Ovary (tissue), 7 donors: ENCODE measurements at regions not wholly inside any gene's neighbourhood (a gene's known extent, or its start where the extent isn't known, plus 50 kb on each side); places are given as distances from the start of the nearest gene placed in this dataset.

Experiments
- DNase-seq, 5 donors: peaks; one replicate each; pipeline ENCODE4 v3.0.0-alpha.2; 2019 to 2020
- H3K27ac ChIP-seq, 2 donors: fragments of 200-600 bp; one replicate each; pipeline versions ENCODE4 v1.5.1 to v1.8.0; 2019 to 2022
- H3K27me3 ChIP-seq: fragments of 200-600 bp; one replicate; pipeline ENCODE4 v1.8.0; 2022
- H3K36me3 ChIP-seq: fragments of 200-600 bp; sonication (generic); one replicate; pipeline ENCODE4 v1.5.1; 2019
- H3K4me1 ChIP-seq: one replicate; pipeline ENCODE4 v1.8.1; 2013; ENCODE audit warnings: mild to moderate bottlenecking, moderate library complexity; ENCODE audit not compliant: insufficient read depth
- H3K4me3 ChIP-seq: fragments of 200-600 bp; sonication (generic); one replicate; pipeline ENCODE4 v1.5.1; 2017
- H3K9me3 ChIP-seq, 2 donors: fragments of 200-600 bp in 1 of 2; sonication (generic) in 1 of 2; one replicate each; pipeline versions ENCODE4 v1.5.1 to v1.8.1; 2013 to 2019; ENCODE audit warnings: mild to moderate bottlenecking in 1 of 2, moderate library complexity in 1 of 2
- EP300 ChIP-seq: sonication (generic); formaldehyde crosslinking; IDR thresholded peaks from one replicate; pipeline ENCODE4 v1.6.1; 2017; ENCODE audit warnings: antibody characterized with exemption
- POLR2A ChIP-seq: fragments of 450-650 bp; IDR thresholded peaks from one replicate; pipeline ENCODE4 v1.6.1; 2017; ENCODE audit warnings: antibody characterized with exemption, mild to moderate bottlenecking, moderate library complexity
- WGBS, 3 donors: extraction: QIAGEN DNeasy Blood & Tissue Kit in 1 of 3; methylation state at CpG; one replicate each; pipeline versions ENCODE4 v1.1.5 to v1.1.7; 2013 to 2017; 5-methylcytosine and 5-hydroxymethylcytosine counted together
- intact Hi-C, 4 donors: fragments of 100-400 bp; cut with DNase I; formaldehyde crosslinking; loops; one replicate each; pipeline versions ENCODE4 v1.11.0 to v1.15.1; 2022 to 2023
- TF ChIP-seq, protein P1 (sequence below), 3 donors: fragments of 450-650 bp in 2 of 3; fragments of 200-600 bp in 1 of 3; IDR thresholded peaks; one replicate each; pipeline versions ENCODE4 v1.5.1 to v1.8.0; 2016 to 2022; ENCODE audit warnings: antibody characterized with exemption in 3 of 3, mild to moderate bottlenecking in 1 of 3
- donor health status: DM: no; HTN: no; CAD: no; lungs with moderate emphysema.
- donor health status: DM: no; HTN: no; CAD: no.
- donor health status: Bipolar disorder and iron deficiency.
- donor health status: DM: no; HTN: no; CAD: no.
- donor health status: DM: yes; HTN: yes; CAD: no.

DNA sequence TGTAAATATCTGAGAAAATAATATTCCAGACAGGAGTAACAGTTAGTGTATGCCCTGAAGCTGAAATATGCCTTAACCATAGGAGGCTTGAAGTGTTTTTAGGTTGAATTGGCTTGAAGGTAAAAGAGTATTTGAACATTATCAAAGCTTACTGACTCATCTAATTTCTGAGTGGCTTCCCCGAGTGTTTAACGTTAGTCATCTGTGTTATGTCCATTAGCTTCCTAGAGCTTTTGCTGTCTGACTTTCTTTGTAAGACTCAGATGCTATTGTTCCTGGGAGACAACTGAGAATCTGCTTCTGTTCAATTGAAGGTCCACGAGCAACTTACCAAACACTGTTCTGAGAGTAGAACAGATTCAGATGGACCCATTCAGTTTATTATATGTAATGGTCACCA is 656.8 kb upstream of the NECTIN3 start:
- Histone ChIP-seq H3K4me3 (no peak overlapping the region), H3K27ac (peak overlapping the region in 1 of 2 donors; percentile 20), H3K4me1 (peaks cover 1% of the 10 kb centered on the region), H3K9me3 (no peaks in the 10 kb centered on the region), H3K36me3 (no peaks in the 10 kb centered on the region), H3K27me3 (no peaks in the 10 kb centered on the region)
- TF ChIP-seq EP300: no peak
- TF ChIP-seq, protein P1, sequence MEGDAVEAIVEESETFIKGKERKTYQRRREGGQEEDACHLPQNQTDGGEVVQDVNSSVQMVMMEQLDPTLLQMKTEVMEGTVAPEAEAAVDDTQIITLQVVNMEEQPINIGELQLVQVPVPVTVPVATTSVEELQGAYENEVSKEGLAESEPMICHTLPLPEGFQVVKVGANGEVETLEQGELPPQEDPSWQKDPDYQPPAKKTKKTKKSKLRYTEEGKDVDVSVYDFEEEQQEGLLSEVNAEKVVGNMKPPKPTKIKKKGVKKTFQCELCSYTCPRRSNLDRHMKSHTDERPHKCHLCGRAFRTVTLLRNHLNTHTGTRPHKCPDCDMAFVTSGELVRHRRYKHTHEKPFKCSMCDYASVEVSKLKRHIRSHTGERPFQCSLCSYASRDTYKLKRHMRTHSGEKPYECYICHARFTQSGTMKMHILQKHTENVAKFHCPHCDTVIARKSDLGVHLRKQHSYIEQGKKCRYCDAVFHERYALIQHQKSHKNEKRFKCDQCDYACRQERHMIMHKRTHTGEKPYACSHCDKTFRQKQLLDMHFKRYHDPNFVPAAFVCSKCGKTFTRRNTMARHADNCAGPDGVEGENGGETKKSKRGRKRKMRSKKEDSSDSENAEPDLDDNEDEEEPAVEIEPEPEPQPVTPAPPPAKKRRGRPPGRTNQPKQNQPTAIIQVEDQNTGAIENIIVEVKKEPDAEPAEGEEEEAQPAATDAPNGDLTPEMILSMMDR (IDR thresholded peaks at IDR 0.05): no peak
- no peak for TF ChIP-seq POLR2A
- WGBS, 3 donors: 34 to 59% (median 39%) methylated on average over 3 of the region's 3 CpGs
- DNase-seq: no peak
- intact Hi-C loops: no loop called here

GRCh38 chr3:110419096-110419495 is 652.5 kb upstream of the NECTIN3 start:
- no peaks in the 10 kb centered on the region for H3K36me3 ChIP-seq
- no peak for DNase-seq
- peaks cover 2% of the 10 kb centered on the region for H3K4me1 ChIP-seq
- no peaks in the 10 kb centered on the region for H3K9me3 ChIP-seq
- no peak overlapping the region for H3K4me3 ChIP-seq
- TF ChIP-seq, protein P1 (IDR thresholded peaks at IDR 0.05): no peak
- TF ChIP-seq POLR2A: no peak
- TF ChIP-seq EP300: no peak
- no peaks in the 10 kb centered on the region for H3K27me3 ChIP-seq
- intact Hi-C loops: no loop called here
- no peak overlapping the region for H3K27ac ChIP-seq
- 86 to 91% (median 86%) methylated on average over 2 of the region's 2 CpGs for WGBS, 3 donors

- Histone ChIP-seq H3K4me3 (no peak overlapping the region), H3K9me3 (no peaks in the 10 kb centered on the region), H3K4me1 (peaks cover 2% of the 10 kb centered on the region), H3K36me3 (no peaks in the 10 kb centered on the region), H3K27me3 (no peaks in the 10 kb centered on the region), H3K27ac (no peak overlapping the region)
- TF ChIP-seq EP300: no peak
- TF ChIP-seq, protein P1 (IDR thresholded peaks at IDR 0.05): no peak
- no peak for TF ChIP-seq POLR2A
- WGBS, 3 donors: 19 to 35% (median 21%) methylated on average over 2 of the region's 2 CpGs
- DNase-seq: no peak
- intact Hi-C loops: no loop called here
Measured at GRCh38 chr3:110419601-110420000, 652.0 kb upstream of the NECTIN3 start.

DNA sequence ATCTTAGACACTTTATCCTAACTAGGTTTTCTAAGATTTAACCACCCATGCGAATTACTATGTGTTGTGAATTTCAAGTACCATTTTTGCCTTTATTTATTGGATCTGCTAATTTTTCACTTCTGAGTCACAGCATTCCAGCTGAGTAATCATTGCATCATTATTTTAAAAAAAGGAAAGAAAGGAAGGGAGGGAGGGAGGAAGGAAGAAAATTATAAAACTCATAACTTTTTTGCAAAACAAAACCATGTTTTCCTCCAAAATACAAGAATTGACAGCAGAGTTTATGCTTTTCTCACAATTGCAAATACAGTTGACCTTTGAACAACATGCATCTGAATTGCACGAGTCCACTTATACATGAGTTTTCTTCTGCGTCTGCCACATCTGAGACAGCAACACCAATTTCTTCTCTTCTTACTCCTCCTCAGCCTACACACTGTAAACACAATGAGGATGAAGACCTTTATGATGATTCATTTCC is 651.4 kb upstream of the NECTIN3 start:
- H3K4me1 ChIP-seq: peaks cover 2% of the 10 kb centered on the region
- no peaks in the 10 kb centered on the region for H3K36me3 ChIP-seq
- no peak overlapping the region for H3K27ac ChIP-seq
- TF ChIP-seq POLR2A (no peak), EP300 (no peak)
- TF ChIP-seq, protein P1 (IDR thresholded peaks at IDR 0.05): no peak
- 22 to 31% (median 26%) methylated on average over 3 of the region's 3 CpGs for WGBS, 3 donors
- no peak for DNase-seq
- H3K9me3 ChIP-seq: no peaks in the 10 kb centered on the region
- H3K4me3 ChIP-seq: no peak overlapping the region
- H3K27me3 ChIP-seq: no peaks in the 10 kb centered on the region
- intact Hi-C loops: no loop called here

DNA sequence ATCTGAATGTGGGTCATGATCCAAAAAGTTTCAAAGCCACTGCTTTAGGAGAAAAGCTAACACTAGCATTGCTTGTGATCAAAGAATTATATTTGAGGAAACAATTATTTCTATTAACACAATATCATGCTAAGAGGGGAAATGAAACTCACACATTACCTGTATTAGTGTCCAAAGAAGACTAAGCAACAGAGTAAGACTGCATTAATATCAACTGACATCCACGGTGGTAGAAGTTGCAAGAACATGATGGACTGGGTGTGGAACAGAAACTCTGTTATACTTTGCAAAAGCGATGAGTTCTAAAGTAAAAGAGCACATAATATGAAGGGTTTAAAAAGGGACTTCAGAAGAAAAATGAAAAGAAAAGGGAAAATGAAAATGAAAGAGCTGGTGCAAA is 648.3 kb upstream of the NECTIN3 start:
- TF ChIP-seq EP300 (no peak), POLR2A (no peak)
- TF ChIP-seq, protein P1 (IDR thresholded peaks at IDR 0.05): no peak
- WGBS, 3 donors: 94 to 95% (median 95%) methylated on average over 2 of the region's 2 CpGs

More for the DNA sequence above, 648.3 kb upstream of the NECTIN3 start:
- Histone ChIP-seq H3K27me3 (no peaks in the 10 kb centered on the region), H3K4me3 (no peak overlapping the region), H3K36me3 (no peaks in the 10 kb centered on the region), H3K4me1 (peaks cover 2% of the 10 kb centered on the region), H3K27ac (no peak overlapping the region), H3K9me3 (no peaks in the 10 kb centered on the region)
- DNase-seq: no peak
- intact Hi-C loops: no loop called here
